CD14-positive monocyte (primary cell): ENCODE measurements at regions not wholly inside any gene's neighbourhood (a gene's known extent, or its start where the extent isn't known, plus 50 kb on each side); places are given as distances from the start of the nearest gene placed in this dataset.

Source experiments
- DNase-seq, 3 donors: peaks; one replicate each; pipeline ENCODE4 v3.0.0-alpha.2; 2011 to 2022
- H2AFZ ChIP-seq: 2 replicates; pipeline ENCODE4 v1.6.0; 2012; ENCODE audit warnings: mild to moderate bottlenecking, low read depth, low read length, inconsistent platforms; ENCODE audit not compliant: insufficient read depth, poor library complexity, severe bottlenecking
- H3K27ac ChIP-seq, 2 donors: 1 replicate in 1 of 2; 2 replicates in 1 of 2; pipeline ENCODE4 v1.5.1; 2012 to 2013; ENCODE audit warnings: low read length in 2 of 2, control low read depth in 1 of 2, inconsistent platforms in 1 of 2, low read depth in 1 of 2, mild to moderate bottlenecking in 1 of 2
- H3K27me3 ChIP-seq, 2 donors: one replicate each; pipeline versions ENCODE4 v1.6.0 to v1.6.1; 2011 to 2013; ENCODE audit warnings: low read length in 2 of 2; ENCODE audit not compliant: control insufficient read depth in 2 of 2, insufficient read depth in 2 of 2
- H3K36me3 ChIP-seq, 2 donors: replicated peaks in 1 of 2; 1 replicate in 1 of 2; 2 replicates in 1 of 2; pipeline versions ENCODE4 v1.5.1 to v1.6.1; 2012 to 2013; ENCODE audit warnings: low read length in 2 of 2, control low read depth in 1 of 2, inconsistent platforms in 1 of 2, mild to moderate bottlenecking in 1 of 2; ENCODE audit not compliant: insufficient read depth in 2 of 2, control insufficient read depth in 1 of 2
- H3K4me1 ChIP-seq, 2 donors: 1 replicate in 1 of 2; 2 replicates in 1 of 2; pipeline versions ENCODE4 v1.5.1 to v1.6.1; 2012 to 2013; ENCODE audit warnings: low read length in 2 of 2, control low read depth in 1 of 2, inconsistent platforms in 1 of 2, mild to moderate bottlenecking in 1 of 2, moderate library complexity in 1 of 2; ENCODE audit not compliant: insufficient read depth in 2 of 2, control insufficient read depth in 1 of 2
- H3K4me2 ChIP-seq: replicated peaks from 2 replicates; pipeline ENCODE3; 2012; ENCODE audit warnings: low read length, moderate library complexity, mild to moderate bottlenecking; ENCODE audit not compliant: poor library complexity, severe bottlenecking; ENCODE audit errors: extremely low read depth
- H3K4me3 ChIP-seq, 3 experiments: fragments of 200-600 bp in 1 of 3; sonication (generic) in 1 of 3; replicated peaks in 1 of 3; 1 replicate in 2 of 3; 2 replicates in 1 of 3; pipeline ENCODE4 v1.5.1; 2011 to 2013; ENCODE audit warnings: low read length in 3 of 3, mild to moderate bottlenecking in 3 of 3, control low read depth in 2 of 3, low read depth in 2 of 3, inconsistent platforms in 1 of 3, moderate library complexity in 1 of 3
- H3K79me2 ChIP-seq: 2 replicates; pipeline ENCODE4 v1.6.0; 2012; ENCODE audit warnings: mild to moderate bottlenecking, control low read depth, inconsistent platforms, low read length, moderate library complexity; ENCODE audit not compliant: insufficient read depth
- H3K9ac ChIP-seq: 2 replicates; pipeline ENCODE4 v1.6.0; 2017; ENCODE audit warnings: low read length, mild to moderate bottlenecking; ENCODE audit not compliant: insufficient read depth, poor library complexity, severe bottlenecking
- H3K9me3 ChIP-seq, 2 donors: replicated peaks in 1 of 2; 1 replicate in 1 of 2; 2 replicates in 1 of 2; pipeline versions ENCODE4 v1.5.1 to v1.6.1; 2012 to 2013; ENCODE audit warnings: low read length in 2 of 2, control low read depth in 1 of 2; ENCODE audit not compliant: control insufficient read depth in 1 of 2, insufficient read depth in 1 of 2
- H4K20me1 ChIP-seq: 2 replicates; pipeline ENCODE4 v1.6.0; 2012; ENCODE audit warnings: mild to moderate bottlenecking, low read length, control low read depth, moderate library complexity; ENCODE audit not compliant: insufficient read depth
- H3K27ac Mint-ChIP-seq, 7 donors: one replicate each; pipeline ENCODE4 v1.8.0; 2020; ENCODE audit warnings: mild to moderate bottlenecking in 7 of 7, mixed read lengths in 7 of 7, moderate library complexity in 6 of 7, inconsistent platforms in 2 of 7
- H3K27me3 Mint-ChIP-seq, 3 donors: one replicate each; pipeline ENCODE4 v1.8.0; 2021 to 2022; ENCODE audit warnings: low read depth in 3 of 3, mild to moderate bottlenecking in 3 of 3, mixed read lengths in 3 of 3, moderate library complexity in 3 of 3, inconsistent platforms in 1 of 3
- H3K36me3 Mint-ChIP-seq, 2 donors: one replicate each; pipeline ENCODE4 v1.8.0; 2020; ENCODE audit warnings: mixed read lengths in 2 of 2, inconsistent platforms in 1 of 2, mild to moderate bottlenecking in 1 of 2
- H3K4me1 Mint-ChIP-seq: one replicate; pipeline ENCODE4 v1.8.0; 2020; ENCODE audit warnings: mild to moderate bottlenecking, mixed read lengths
- H3K4me3 Mint-ChIP-seq, 2 donors: one replicate each; pipeline ENCODE4 v1.8.0; 2020; ENCODE audit warnings: mild to moderate bottlenecking in 2 of 2, mixed read lengths in 2 of 2, moderate library complexity in 1 of 2
- H3K9me3 Mint-ChIP-seq, 7 donors: one replicate each; pipeline ENCODE4 v1.8.0; 2020 to 2022; ENCODE audit warnings: mixed read lengths in 7 of 7, mild to moderate bottlenecking in 6 of 7, moderate library complexity in 6 of 7, inconsistent platforms in 2 of 7
- CTCF ChIP-seq: fragments of 200-600 bp; IDR thresholded peaks from one replicate; pipeline ENCODE4 v1.8.0; 2022; ENCODE audit warnings: antibody characterized with exemption, mild to moderate bottlenecking
- WGBS: methylation state at CpG from one replicate; pipeline ENCODE4 v1.1.5; 2013; ENCODE audit warnings: missing lambda C conversion rate; ENCODE audit not compliant: insufficient coverage; 5-methylcytosine and 5-hydroxymethylcytosine counted together
- intact Hi-C, 2 donors: fragments of 100-400 bp; cut with micrococcal nuclease; formaldehyde crosslinking; loops; one replicate each; pipeline versions ENCODE4 v1.15.0 to v1.15.1; 2023

GRCh38 chr9:106310782-106311181 lies 552.2 kb upstream of the ZNF462 start:
- no peaks in the 10 kb centered on the region for H3K9me3 ChIP-seq
- H3K79me2 ChIP-seq = no peaks in the 10 kb centered on the region
- H3K4me3 ChIP-seq = no peak overlapping the region
- Mint-ChIP-seq H3K27me3 (peaks cover 0 to 1% (median 1%) of the 10 kb centered on the region in 3 donors), H3K4me1 (no peaks in the 10 kb centered on the region), H3K27ac (peak overlapping the region in 1 of 7 donors; percentile 31), H3K36me3 (no peaks in the 10 kb centered on the region), H3K9me3 (peaks cover 0 to 8% (median 2%) of the 10 kb centered on the region in 7 donors), H3K4me3 (no peak overlapping the region)
- intact Hi-C loops = no loop called here
- no peak overlapping the region for H2AFZ ChIP-seq
- no peaks in the 10 kb centered on the region for H4K20me1 ChIP-seq
- no CpG with 5 or more reads among the region's 1 CpG for WGBS
- no peak overlapping the region for H3K9ac ChIP-seq
- DNase-seq = no peak
- no peak overlapping the region for H3K4me2 ChIP-seq
- TF ChIP-seq CTCF = no peak
- no peaks in the 10 kb centered on the region for H3K4me1 ChIP-seq
- H3K36me3 ChIP-seq = no peaks in the 10 kb centered on the region
- H3K27me3 ChIP-seq = no peaks in the 10 kb centered on the region
- no peak overlapping the region for H3K27ac ChIP-seq

- H3K27me3 ChIP-seq = no peaks in the 10 kb centered on the region
- Mint-ChIP-seq H3K36me3 (no peaks in the 10 kb centered on the region), H3K27ac (no peak overlapping the region), H3K27me3 (no peaks in the 10 kb centered on the region), H3K4me3 (no peak overlapping the region), H3K9me3 (peaks cover 0 to 5% (median 0%) of the 10 kb centered on the region in 7 donors), H3K4me1 (no peaks in the 10 kb centered on the region)
- no CpG with 5 or more reads among the region's 1 CpG for WGBS
- H3K4me1 ChIP-seq = no peaks in the 10 kb centered on the region
- no peak overlapping the region for H3K9ac ChIP-seq
- H3K4me3 ChIP-seq = no peak overlapping the region
- no peak overlapping the region for H2AFZ ChIP-seq
- no peaks in the 10 kb centered on the region for H4K20me1 ChIP-seq
- intact Hi-C loops = no loop called here
- no peaks in the 10 kb centered on the region for H3K36me3 ChIP-seq
- no peaks in the 10 kb centered on the region for H3K9me3 ChIP-seq
- no peaks in the 10 kb centered on the region for H3K79me2 ChIP-seq
- no peak for TF ChIP-seq CTCF
- H3K27ac ChIP-seq = no peak overlapping the region
- DNase-seq = no peak
- no peak overlapping the region for H3K4me2 ChIP-seq
Measured at GRCh38 chr9:106312906-106313305, 550.1 kb upstream of the ZNF462 start.
